H1 (cell line): ENCODE measurements at regions not wholly inside any gene's neighbourhood (a gene's known extent, or its start where the extent isn't known, plus 50 kb on each side); places are given as distances from the start of the nearest gene placed in this dataset.

Experiments
- CTCF ChIA-PET: fragments of 300-600 bp; sonication (Branson Sonifier 250); formaldehyde crosslinking; loops from one replicate; lab custom pipeline; 2021; ENCODE audit not compliant: partially characterized antibody; lab: Charles Lee
- POLR2A ChIA-PET: fragments of 300-600 bp; sonication (Branson Sonifier 250); formaldehyde crosslinking; loops from one replicate; lab custom pipeline; 2021; ENCODE audit warnings: inconsistent platforms; ENCODE audit not compliant: partially characterized antibody; lab: Charles Lee
- DNase-seq, 2 experiments: peaks; one replicate each; pipeline versions ENCODE4 v3.0.0 to v3.0.0-alpha.2; 2010 to 2022; ENCODE audit warnings: low spot score in 2 of 2, low read depth in 1 of 2, mixed read lengths in 1 of 2
- FAIRE-seq: peaks from 2 replicates; lab custom pipeline; 2011; peaks lifted over from hg19 to GRCh38; lab: Jason Lieb, UNC
- H2AFZ ChIP-seq: 2 replicates; pipeline ENCODE4 v1.8.1; 2012; ENCODE audit warnings: low read length, inconsistent platforms
- H2AK5ac ChIP-seq: 2 replicates; pipeline ENCODE4 v1.6.1; 2013; ENCODE audit warnings: low read depth, low read length
- H2BK120ac ChIP-seq: replicated peaks from 2 replicates; pipeline ENCODE3; 2013; ENCODE audit warnings: low read depth, low read length, inconsistent platforms
- H2BK12ac ChIP-seq: 2 replicates; pipeline ENCODE4 v1.6.1; 2013; ENCODE audit warnings: low read depth, low read length
- H2BK15ac ChIP-seq: 2 replicates; pipeline ENCODE4 v1.6.1; 2013; ENCODE audit warnings: low read length
- H2BK20ac ChIP-seq: 2 replicates; pipeline ENCODE4 v1.6.1; 2013; ENCODE audit warnings: low read length
- H2BK5ac ChIP-seq: 2 replicates; pipeline ENCODE4 v1.6.1; 2013; ENCODE audit warnings: low read depth, low read length
- H3K14ac ChIP-seq: 2 replicates; pipeline ENCODE4 v1.6.1; 2013; ENCODE audit warnings: inconsistent platforms; ENCODE audit not compliant: insufficient read length
- H3K18ac ChIP-seq: 2 replicates; pipeline ENCODE4 v1.6.1; 2013; ENCODE audit warnings: low read length; ENCODE audit errors: extremely low read depth
- H3K23ac ChIP-seq: 2 replicates; pipeline ENCODE4 v1.6.1; 2013; ENCODE audit warnings: inconsistent platforms; ENCODE audit not compliant: insufficient read length
- H3K23me2 ChIP-seq: 2 replicates; pipeline ENCODE4 v1.6.1; 2013; ENCODE audit warnings: low read depth, low read length
- H3K27ac ChIP-seq: 2 replicates; pipeline ENCODE4 v1.6.1; 2011; ENCODE audit warnings: low read depth, low read length, inconsistent platforms
- H3K27me3 ChIP-seq, 4 experiments: replicated peaks in 1 of 4; 1 replicate in 1 of 4; 2 replicates in 3 of 4; pipeline versions ENCODE4 v1.6.1 to v1.8.1; 2011 to 2013; ENCODE audit warnings: low read length in 3 of 4, mild to moderate bottlenecking in 3 of 4, inconsistent platforms in 2 of 4, mixed read lengths in 2 of 4, moderate library complexity in 1 of 4; ENCODE audit not compliant: control insufficient read depth in 3 of 4, insufficient read depth in 3 of 4; ENCODE audit errors: extremely low read depth in 1 of 4
- H3K36me3 ChIP-seq, 4 experiments: 2 replicates each; pipeline versions ENCODE4 v1.6.1 to v1.8.1; 2011 to 2013; ENCODE audit warnings: mild to moderate bottlenecking in 4 of 4, low read length in 3 of 4, moderate library complexity in 2 of 4, control low read depth in 1 of 4, inconsistent platforms in 1 of 4; ENCODE audit not compliant: insufficient read depth in 4 of 4, control insufficient read depth in 2 of 4
- H3K4ac ChIP-seq: replicated peaks from 2 replicates; pipeline ENCODE3; 2013; ENCODE audit warnings: low read length, low read depth, mixed read lengths, inconsistent platforms; ENCODE audit not compliant: insufficient read length
- H3K4me1 ChIP-seq, 4 experiments: replicated peaks in 1 of 4; 1 replicate in 1 of 4; 2 replicates in 3 of 4; pipeline versions ENCODE4 v1.6.1 to v1.8.1; 2011 to 2013; ENCODE audit warnings: low read length in 3 of 4, inconsistent platforms in 2 of 4, mixed read lengths in 1 of 4; ENCODE audit not compliant: insufficient read depth in 4 of 4, control insufficient read depth in 3 of 4
- H3K4me2 ChIP-seq, 2 experiments: 2 replicates each; pipeline versions ENCODE4 v1.6.1 to v1.8.1; 2011 to 2013; ENCODE audit warnings: low read depth in 2 of 2, low read length in 2 of 2, control low read depth in 1 of 2, inconsistent platforms in 1 of 2, mild to moderate bottlenecking in 1 of 2; ENCODE audit not compliant: insufficient read depth in 1 of 2
- H3K4me3 ChIP-seq, 4 experiments: fragments of 200-600, 300-600 bp in 1 of 4; sonication (generic), shearing (Covaris generic), sonication (Bioruptor Twin) in 1 of 4; 2 replicates each; pipeline versions ENCODE4 v1.5.1 to v1.8.1; 2011 to 2016; ENCODE audit warnings: low read length in 4 of 4, low read depth in 3 of 4, control low read depth in 2 of 4, inconsistent platforms in 2 of 4, mild to moderate bottlenecking in 2 of 4, mixed read lengths in 1 of 4, moderate library complexity in 1 of 4; ENCODE audit not compliant: insufficient read depth in 2 of 4; ENCODE audit errors: extremely low read depth in 1 of 4
- H3K56ac ChIP-seq: replicated peaks from 2 replicates; pipeline ENCODE3; 2013; ENCODE audit warnings: low read depth, mild to moderate bottlenecking, mixed read lengths, low read length, inconsistent platforms; ENCODE audit not compliant: insufficient read length
- H3K79me1 ChIP-seq: 2 replicates; pipeline ENCODE4 v1.6.1; 2013; ENCODE audit warnings: low read depth, low read length, control low read depth
- H3K79me2 ChIP-seq, 2 experiments: 2 replicates each; pipeline versions ENCODE4 v1.6.1 to v1.8.1; 2012 to 2013; ENCODE audit warnings: low read length in 2 of 2, mild to moderate bottlenecking in 2 of 2, inconsistent platforms in 1 of 2; ENCODE audit not compliant: insufficient read depth in 2 of 2, control insufficient read depth in 1 of 2
- H3K9ac ChIP-seq, 4 experiments: replicated peaks in 1 of 4; 1 replicate in 1 of 4; 2 replicates in 3 of 4; pipeline versions ENCODE4 v1.6.1 to v1.8.1; 2011 to 2013; ENCODE audit warnings: low read depth in 3 of 4, low read length in 3 of 4, control low read depth in 2 of 4, mild to moderate bottlenecking in 2 of 4, moderate library complexity in 2 of 4, inconsistent platforms in 1 of 4; ENCODE audit errors: extremely low read depth in 1 of 4
- H3K9me3 ChIP-seq, 2 experiments: 2 replicates each; pipeline versions ENCODE4 v1.6.1 to v1.8.1; 2012 to 2013; ENCODE audit warnings: mild to moderate bottlenecking in 2 of 2, moderate library complexity in 2 of 2, control low read depth in 1 of 2, inconsistent platforms in 1 of 2, low read depth in 1 of 2, low read length in 1 of 2, mixed read lengths in 1 of 2; ENCODE audit not compliant: insufficient read depth in 2 of 2
- H4K20me1 ChIP-seq, 2 experiments: replicated peaks in 1 of 2; 2 replicates each; pipeline versions ENCODE3 to v1.8.1; 2011 to 2013; ENCODE audit warnings: inconsistent platforms in 2 of 2, low read length in 2 of 2, mild to moderate bottlenecking in 1 of 2; ENCODE audit not compliant: insufficient read depth in 2 of 2, control insufficient read depth in 1 of 2
- H4K5ac ChIP-seq: 2 replicates; pipeline ENCODE4 v1.6.1; 2013; ENCODE audit warnings: low read length, low read depth, mixed read lengths, inconsistent platforms; ENCODE audit not compliant: insufficient read length
- H4K8ac ChIP-seq: 2 replicates; pipeline ENCODE4 v1.8.0; 2013; ENCODE audit warnings: mild to moderate bottlenecking, moderate library complexity, low read length, inconsistent platforms; ENCODE audit not compliant: insufficient read depth; ENCODE audit errors: extremely low read depth
- H4K91ac ChIP-seq: replicated peaks from 2 replicates; pipeline ENCODE3; 2013; ENCODE audit warnings: low read length, mixed read lengths, inconsistent platforms; ENCODE audit not compliant: insufficient read length
- CBX5 ChIP-seq: fragments of 300-800, 300-1000 bp; sonication (generic); IDR thresholded peaks from 2 replicates; pipeline ENCODE4 v1.7.1; 2016; ENCODE audit warnings: antibody characterized with exemption, low read length, low read depth
- WGBS, 2 experiments: shearing (Covaris generic) in 1 of 2; methylation state at CpG; one replicate each; pipeline versions ENCODE4 v1.1.6 to v1.1.7; 2013 to 2015; ENCODE audit warnings: low lambda C conversion rate in 2 of 2, mixed read lengths in 2 of 2, inconsistent platforms in 1 of 2, low coverage in 1 of 2, missing lambda C conversion rate in 1 of 2; ENCODE audit not compliant: insufficient replicate concordance in 2 of 2, insufficient coverage in 1 of 2, insufficient read length in 1 of 2; ENCODE audit errors: extremely low coverage in 1 of 2, missing lambda C conversion rate in 1 of 2; 5-methylcytosine and 5-hydroxymethylcytosine counted together

GRCh38 chr7:113797420-113798010, 121.3 kb downstream of the PPP1R3A start:
- no peak overlapping the region for H4K5ac ChIP-seq
- CTCF ChIA-PET: interaction anchor here (1.0 to 2.5 kb wide), 3 partner anchors 8 to 121 kb away, joined by 3 to 12 read pairs (median 3); partner anchors contain the start of gene PPP1R3A
- TF ChIP-seq CBX5: no peak

More at GRCh38 chr7:113797420-113798010, 121.3 kb downstream of the PPP1R3A start:
- no peak overlapping the region for H2AFZ ChIP-seq
- no peak overlapping the region for H3K27ac ChIP-seq
- no peak overlapping the region for H3K14ac ChIP-seq
- no peaks in the 10 kb centered on the region for H3K79me2 ChIP-seq
- no peaks in the 10 kb centered on the region for H4K20me1 ChIP-seq
- POLR2A ChIA-PET: no interaction called here
- no peak for DNase-seq
- no peak overlapping the region for H3K23ac ChIP-seq
- H3K4ac ChIP-seq: no peak overlapping the region
- no peak overlapping the region for H3K4me2 ChIP-seq
- no peaks in the 10 kb centered on the region for H3K36me3 ChIP-seq
- no peak overlapping the region for H2BK12ac ChIP-seq
- no peak overlapping the region for H2BK5ac ChIP-seq
- H3K4me1 ChIP-seq: no peaks in the 10 kb centered on the region
- H3K9ac ChIP-seq: no peak overlapping the region
- no peaks in the 10 kb centered on the region for H3K9me3 ChIP-seq
- 82% methylated on average over 2 of the region's 2 CpGs; no CpG with 5 or more reads in 1 of the 2 experiments for WGBS, 2 experiments
- H2BK20ac ChIP-seq: no peak overlapping the region
- H2BK120ac ChIP-seq: no peak overlapping the region
- H3K27me3 ChIP-seq: no peaks in the 10 kb centered on the region
- H3K79me1 ChIP-seq: no peaks in the 10 kb centered on the region
- H3K4me3 ChIP-seq: no peak overlapping the region
- FAIRE-seq: no peak
- no peak overlapping the region for H3K56ac ChIP-seq
- no peak overlapping the region for H2BK15ac ChIP-seq
- no peaks in the 10 kb centered on the region for H3K23me2 ChIP-seq
- no peak overlapping the region for H2AK5ac ChIP-seq
- no peak overlapping the region for H3K18ac ChIP-seq
- no peak overlapping the region for H4K8ac ChIP-seq
- no peak overlapping the region for H4K91ac ChIP-seq
